ENCODE measurements at regions not wholly inside any gene's neighbourhood (a gene's known extent, or its start where the extent isn't known, plus 50 kb on each side); places are given as distances from the start of the nearest gene placed in this dataset.

DNA sequence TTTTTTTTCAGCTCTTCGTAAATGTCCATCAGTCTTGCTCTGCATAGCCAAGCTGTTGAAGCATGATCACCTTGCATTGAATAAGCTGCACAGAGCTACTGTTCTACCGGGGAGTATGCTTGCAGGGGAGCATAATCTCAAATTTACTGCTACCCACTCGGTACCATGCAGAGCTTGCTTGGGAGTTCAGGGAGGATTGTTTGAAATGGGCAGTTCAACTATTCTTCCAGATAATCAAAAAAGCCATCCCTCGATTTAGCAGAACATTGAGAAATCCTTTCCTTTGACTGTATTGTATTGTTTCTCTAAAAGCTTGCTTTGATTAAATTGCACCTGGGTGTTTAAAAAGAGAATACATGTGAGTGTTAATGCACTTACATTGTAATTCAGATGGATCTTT lies 332.6 kb downstream of the UTRN start:
- TF ChIP-seq, protein P1, sequence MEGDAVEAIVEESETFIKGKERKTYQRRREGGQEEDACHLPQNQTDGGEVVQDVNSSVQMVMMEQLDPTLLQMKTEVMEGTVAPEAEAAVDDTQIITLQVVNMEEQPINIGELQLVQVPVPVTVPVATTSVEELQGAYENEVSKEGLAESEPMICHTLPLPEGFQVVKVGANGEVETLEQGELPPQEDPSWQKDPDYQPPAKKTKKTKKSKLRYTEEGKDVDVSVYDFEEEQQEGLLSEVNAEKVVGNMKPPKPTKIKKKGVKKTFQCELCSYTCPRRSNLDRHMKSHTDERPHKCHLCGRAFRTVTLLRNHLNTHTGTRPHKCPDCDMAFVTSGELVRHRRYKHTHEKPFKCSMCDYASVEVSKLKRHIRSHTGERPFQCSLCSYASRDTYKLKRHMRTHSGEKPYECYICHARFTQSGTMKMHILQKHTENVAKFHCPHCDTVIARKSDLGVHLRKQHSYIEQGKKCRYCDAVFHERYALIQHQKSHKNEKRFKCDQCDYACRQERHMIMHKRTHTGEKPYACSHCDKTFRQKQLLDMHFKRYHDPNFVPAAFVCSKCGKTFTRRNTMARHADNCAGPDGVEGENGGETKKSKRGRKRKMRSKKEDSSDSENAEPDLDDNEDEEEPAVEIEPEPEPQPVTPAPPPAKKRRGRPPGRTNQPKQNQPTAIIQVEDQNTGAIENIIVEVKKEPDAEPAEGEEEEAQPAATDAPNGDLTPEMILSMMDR (IDR thresholded peaks at IDR 0.05) = no peak
- no peak for TF ChIP-seq POLR2A (IDR thresholded peaks at IDR 0.05)
